HFFc6 (cell line): ENCODE measurements at regions not wholly inside any gene's neighbourhood (a gene's known extent, or its start where the extent isn't known, plus 50 kb on each side); places are given as distances from the start of the nearest gene placed in this dataset.

Experiments used
- DNase-seq: peaks from one replicate; pipeline ENCODE4 v3.0.0-alpha.2; 2018
- H3K27ac Mint-ChIP-seq: 2 replicates; pipeline ENCODE4 v1.8.0; 2020; ENCODE audit warnings: mild to moderate bottlenecking, mixed read lengths
- H3K27me3 Mint-ChIP-seq: 2 replicates; pipeline ENCODE4 v1.8.0; 2021; ENCODE audit warnings: mild to moderate bottlenecking, moderate library complexity, mixed read lengths; ENCODE audit not compliant: insufficient read depth
- H3K36me3 Mint-ChIP-seq: 2 replicates; pipeline ENCODE4 v1.8.0; 2021; ENCODE audit warnings: low read depth, mixed read lengths
- H3K4me1 Mint-ChIP-seq: 2 replicates; pipeline ENCODE4 v1.8.0; 2020; ENCODE audit warnings: low read depth, mixed read lengths
- H3K4me3 Mint-ChIP-seq: 2 replicates; pipeline ENCODE4 v1.8.0; 2020; ENCODE audit warnings: mild to moderate bottlenecking, moderate library complexity, mixed read lengths
- H3K9me3 Mint-ChIP-seq: 2 replicates; pipeline ENCODE4 v1.8.0; 2020; ENCODE audit warnings: mild to moderate bottlenecking, mixed read lengths
- TF ChIP-seq, protein P1 (sequence below): fragments of 200-600 bp; sonication (generic); IDR thresholded peaks from 2 replicates; pipeline ENCODE4 v1.5.0; 2021; ENCODE audit warnings: antibody characterized with exemption, mild to moderate bottlenecking

DNA sequence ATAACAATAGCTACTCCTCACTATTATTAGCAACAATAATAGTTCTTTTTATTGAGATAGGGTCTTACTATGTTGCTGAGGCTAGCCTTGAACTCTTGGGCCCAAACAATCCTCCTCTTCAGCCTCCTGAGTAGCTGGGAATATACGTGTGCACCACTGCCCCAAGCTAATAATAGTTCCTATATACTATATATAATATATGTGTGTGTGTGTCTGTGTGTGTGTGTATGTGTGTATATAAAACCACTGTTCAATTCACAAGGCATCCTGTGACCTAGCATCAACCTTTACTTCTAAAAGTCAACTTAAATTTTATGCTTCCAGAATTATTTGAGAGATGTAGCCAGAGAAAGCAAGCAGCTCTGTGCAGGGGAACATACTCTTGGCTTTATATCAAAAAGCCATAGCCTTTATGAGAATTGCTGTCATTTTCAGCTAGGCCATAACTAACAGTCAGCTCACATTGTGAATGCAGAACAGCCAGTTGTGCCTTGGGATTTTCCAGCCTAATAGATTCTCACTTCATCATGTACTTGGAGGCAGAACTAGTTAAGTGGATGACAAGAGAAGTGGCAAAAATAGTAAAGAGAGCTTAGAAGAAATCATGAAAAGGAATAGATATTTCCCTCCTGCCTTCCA lies 665.5 kb downstream of the NYAP2 start:
- TF ChIP-seq, protein P1, sequence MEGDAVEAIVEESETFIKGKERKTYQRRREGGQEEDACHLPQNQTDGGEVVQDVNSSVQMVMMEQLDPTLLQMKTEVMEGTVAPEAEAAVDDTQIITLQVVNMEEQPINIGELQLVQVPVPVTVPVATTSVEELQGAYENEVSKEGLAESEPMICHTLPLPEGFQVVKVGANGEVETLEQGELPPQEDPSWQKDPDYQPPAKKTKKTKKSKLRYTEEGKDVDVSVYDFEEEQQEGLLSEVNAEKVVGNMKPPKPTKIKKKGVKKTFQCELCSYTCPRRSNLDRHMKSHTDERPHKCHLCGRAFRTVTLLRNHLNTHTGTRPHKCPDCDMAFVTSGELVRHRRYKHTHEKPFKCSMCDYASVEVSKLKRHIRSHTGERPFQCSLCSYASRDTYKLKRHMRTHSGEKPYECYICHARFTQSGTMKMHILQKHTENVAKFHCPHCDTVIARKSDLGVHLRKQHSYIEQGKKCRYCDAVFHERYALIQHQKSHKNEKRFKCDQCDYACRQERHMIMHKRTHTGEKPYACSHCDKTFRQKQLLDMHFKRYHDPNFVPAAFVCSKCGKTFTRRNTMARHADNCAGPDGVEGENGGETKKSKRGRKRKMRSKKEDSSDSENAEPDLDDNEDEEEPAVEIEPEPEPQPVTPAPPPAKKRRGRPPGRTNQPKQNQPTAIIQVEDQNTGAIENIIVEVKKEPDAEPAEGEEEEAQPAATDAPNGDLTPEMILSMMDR = no peak
- Mint-ChIP-seq H3K4me1 (peaks cover 48% of the 10 kb centered on the region), H3K27ac (no peak overlapping the region), H3K4me3 (no peak overlapping the region), H3K36me3 (no peaks in the 10 kb centered on the region), H3K9me3 (no peaks in the 10 kb centered on the region), H3K27me3 (no peaks in the 10 kb centered on the region)
- no peak for DNase-seq

DNA sequence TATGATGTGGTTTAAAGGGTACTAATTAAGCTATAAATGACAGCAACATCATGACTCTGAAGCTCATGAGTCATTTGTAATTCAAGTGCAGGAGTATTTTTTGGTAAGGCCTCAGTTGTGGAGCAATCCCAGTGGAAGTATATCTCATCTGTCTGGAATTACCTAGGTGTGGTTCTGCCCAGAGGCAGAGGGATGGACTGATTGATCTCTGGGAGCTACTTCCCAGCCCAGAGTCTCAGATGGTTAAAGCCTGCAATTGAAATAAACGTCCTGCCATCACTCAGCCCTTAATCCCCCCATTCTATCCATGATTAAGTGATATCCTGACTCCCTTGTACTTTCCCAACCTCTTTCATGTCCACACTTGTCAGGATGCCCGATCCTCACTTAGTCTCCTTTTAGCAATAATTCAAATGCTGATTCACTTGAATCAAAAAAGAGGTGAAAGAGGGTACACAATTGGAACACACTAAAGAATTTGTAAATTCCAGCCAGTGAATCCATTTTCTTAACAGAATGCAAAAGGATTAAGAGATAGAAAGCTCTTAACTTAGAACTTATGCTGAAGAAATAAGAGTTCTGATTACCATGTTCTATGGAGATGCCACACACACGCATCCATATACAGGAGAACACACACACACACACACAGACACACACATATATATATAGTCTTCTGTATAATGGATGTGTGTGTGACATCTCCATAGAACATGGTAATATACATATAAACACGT lies 664.4 kb downstream of the NYAP2 start:
- peaks cover 3% of the 10 kb centered on the region; the same call in 1 of the 2 replicates for H3K27me3 Mint-ChIP-seq
- no peak overlapping the region for H3K4me3 Mint-ChIP-seq
- TF ChIP-seq, protein P1 = no peak
- no peaks in the 10 kb centered on the region for H3K9me3 Mint-ChIP-seq
- H3K36me3 Mint-ChIP-seq = no peaks in the 10 kb centered on the region
- H3K4me1 Mint-ChIP-seq = peaks cover 52% of the 10 kb centered on the region
- peak; percentile 76 for DNase-seq
- peak overlapping the region; percentile 76 for H3K27ac Mint-ChIP-seq

DNA sequence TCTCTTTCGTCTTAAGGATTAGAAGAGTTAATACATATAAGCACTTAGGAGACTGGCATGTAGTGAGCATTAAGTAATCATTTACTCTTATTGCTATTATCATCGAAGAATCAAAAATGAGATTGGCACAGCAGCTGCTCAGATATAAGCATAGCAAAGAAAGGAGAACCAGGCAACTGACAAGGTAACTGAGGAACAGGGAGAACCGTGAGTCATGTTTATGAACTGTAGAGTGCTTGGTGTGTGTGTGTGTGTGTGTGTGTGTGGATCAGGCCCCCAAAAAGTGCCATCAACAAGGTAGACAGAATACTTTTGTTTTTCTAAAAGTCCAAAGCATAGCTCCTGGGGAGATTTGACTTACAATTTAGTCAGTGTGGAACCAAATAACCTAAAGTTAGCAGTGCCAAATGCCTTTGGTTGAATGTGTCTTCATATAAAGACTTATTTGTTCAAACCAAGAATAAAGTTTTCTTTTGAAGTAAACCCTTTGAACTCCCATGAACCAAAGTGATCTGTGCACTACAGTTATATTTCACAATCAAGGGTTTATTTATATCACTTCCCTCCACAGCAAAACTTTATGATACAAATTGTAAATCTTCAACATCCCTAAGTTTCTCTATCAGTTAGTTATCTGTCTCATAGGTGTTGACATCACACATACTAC lies 660.6 kb downstream of the NYAP2 start:
- TF ChIP-seq, protein P1 = no peak
- Mint-ChIP-seq H3K27me3 (peaks cover 3% of the 10 kb centered on the region; the same call in 1 of the 2 replicates), H3K27ac (no peak overlapping the region), H3K4me1 (peaks cover 47% of the 10 kb centered on the region), H3K4me3 (no peak overlapping the region), H3K36me3 (no peaks in the 10 kb centered on the region), H3K9me3 (no peaks in the 10 kb centered on the region)
- DNase-seq = no peak

DNA sequence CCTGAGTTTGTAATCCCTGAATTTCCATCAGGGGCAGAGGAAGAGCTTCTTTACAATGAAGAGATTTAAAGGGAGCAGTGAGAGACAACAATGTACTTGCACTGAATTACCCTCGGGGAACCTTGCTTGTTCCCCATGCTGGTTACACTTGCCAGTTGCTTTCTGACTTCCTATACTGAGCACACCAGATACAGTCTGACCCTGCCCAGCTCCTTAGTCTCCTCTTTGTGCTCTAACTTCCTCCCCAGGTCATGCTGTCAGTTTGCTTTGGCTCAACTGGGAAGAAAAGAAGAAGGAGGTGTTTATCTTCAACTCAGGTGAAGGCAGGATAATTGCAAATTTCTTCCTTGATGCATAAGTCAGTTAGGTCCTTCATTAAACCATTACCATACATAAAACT lies 658.4 kb downstream of the NYAP2 start:
- H3K27me3 Mint-ChIP-seq = peaks cover 3% of the 10 kb centered on the region; the same call in 1 of the 2 replicates
- DNase-seq = no peak
- H3K9me3 Mint-ChIP-seq = no peaks in the 10 kb centered on the region
- H3K27ac Mint-ChIP-seq = no peak overlapping the region
- no peaks in the 10 kb centered on the region for H3K36me3 Mint-ChIP-seq
- H3K4me1 Mint-ChIP-seq = peaks cover 26% of the 10 kb centered on the region
- TF ChIP-seq, protein P1 = no peak
- H3K4me3 Mint-ChIP-seq = no peak overlapping the region

DNA sequence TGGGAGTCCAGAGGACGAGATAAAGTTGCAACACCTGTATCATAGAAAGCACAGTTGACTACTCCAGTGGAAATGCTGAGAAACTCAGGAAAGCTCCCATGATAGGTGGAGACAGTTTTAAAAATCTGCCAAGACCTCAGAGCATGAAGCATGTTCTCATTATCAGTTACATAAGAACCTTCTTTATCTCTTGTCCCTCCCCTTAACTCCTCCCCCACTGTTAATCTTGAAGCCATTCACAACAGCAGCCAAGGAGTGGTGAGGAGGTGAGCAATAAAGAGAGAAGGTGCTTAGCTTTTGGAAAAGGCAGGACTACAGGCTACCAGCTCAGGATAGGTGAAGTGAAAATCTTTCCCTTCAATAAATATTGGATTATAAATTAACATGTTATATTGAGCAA lies 657.9 kb downstream of the NYAP2 start:
- Mint-ChIP-seq H3K4me1 (peaks cover 21% of the 10 kb centered on the region), H3K9me3 (no peaks in the 10 kb centered on the region), H3K27ac (no peak overlapping the region), H3K36me3 (no peaks in the 10 kb centered on the region), H3K4me3 (no peak overlapping the region), H3K27me3 (peaks cover 3% of the 10 kb centered on the region; the same call in 1 of the 2 replicates)
- DNase-seq = no peak
- TF ChIP-seq, protein P1 = no peak
